ENCODE measurements at regions not wholly inside any gene's neighbourhood (a gene's known extent, or its start where the extent isn't known, plus 50 kb on each side); places are given as distances from the start of the nearest gene placed in this dataset.

GRCh38 chr9:89873801-89874200 lies 269.0 kb downstream of the GADD45G start:
- H3K27ac ChIP-seq, result no peak overlapping the region
- TF ChIP-seq CTCF (IDR thresholded peaks at IDR 0.05; ENCODE audit: low read depth, low read length, missing control alignments), result no peak

GRCh38 chr9:89874351-89875321 lies 269.8 kb downstream of the GADD45G start:
- in situ Hi-C loops (cut with HindIII; ENCODE audit: low pct_ligation_motif_present, low sequenced_read_pairs), result no loop called here
- DNase-seq, result no peak
- H3K4me3 ChIP-seq (ENCODE audit: low read depth, low read length), result no peak overlapping the region
- no peak overlapping the region for H3K27ac ChIP-seq
- no peaks in the 10 kb centered on the region for H3K36me3 ChIP-seq (replicated peaks)
- no peaks in the 10 kb centered on the region for H3K27me3 ChIP-seq (replicated peaks)
- TF ChIP-seq CTCF (IDR thresholded peaks at IDR 0.05; ENCODE audit: low read depth, low read length, missing control alignments), result no peak

More at GRCh38 chr9:89873801-89874200, 269.0 kb downstream of the GADD45G start:
- in situ Hi-C loops (cut with HindIII; ENCODE audit: low pct_ligation_motif_present, low sequenced_read_pairs), result no loop called here
- Histone ChIP-seq H3K36me3 (replicated peaks) (no peaks in the 10 kb centered on the region), H3K4me3 (ENCODE audit: low read depth, low read length) (no peak overlapping the region), H3K27me3 (replicated peaks) (no peaks in the 10 kb centered on the region)
- DNase-seq, result no peak

- DNase-seq, result no peak
- in situ Hi-C loops (cut with HindIII; ENCODE audit: low pct_ligation_motif_present, low sequenced_read_pairs), result no loop called here
- no peak overlapping the region for H3K4me3 ChIP-seq (ENCODE audit: low read depth, low read length)
- H3K27me3 ChIP-seq (replicated peaks), result no peaks in the 10 kb centered on the region
- no peak overlapping the region for H3K27ac ChIP-seq
- no peak for TF ChIP-seq CTCF (IDR thresholded peaks at IDR 0.05; ENCODE audit: low read depth, low read length, missing control alignments)
- H3K36me3 ChIP-seq (replicated peaks), result no peaks in the 10 kb centered on the region
Measured at GRCh38 chr9:89877051-89878002, 272.5 kb downstream of the GADD45G start.

GRCh38 chr9:89878003-89878411 lies 273.2 kb downstream of the GADD45G start:
- in situ Hi-C loops (cut with HindIII; ENCODE audit: low pct_ligation_motif_present, low sequenced_read_pairs), result no loop called here
- no peak for DNase-seq
- H3K36me3 ChIP-seq (replicated peaks), result no peaks in the 10 kb centered on the region
- no peak for TF ChIP-seq CTCF (IDR thresholded peaks at IDR 0.05; ENCODE audit: low read depth, low read length, missing control alignments)
- no peaks in the 10 kb centered on the region for H3K27me3 ChIP-seq (replicated peaks)
- no peak overlapping the region for H3K27ac ChIP-seq
- no peak overlapping the region for H3K4me3 ChIP-seq (ENCODE audit: low read depth, low read length)

- no peak for TF ChIP-seq CTCF (IDR thresholded peaks at IDR 0.05; ENCODE audit: low read depth, low read length, missing control alignments)
- no peak overlapping the region for H3K27ac ChIP-seq
- no peaks in the 10 kb centered on the region for H3K36me3 ChIP-seq (replicated peaks)
- H3K27me3 ChIP-seq (replicated peaks), result no peaks in the 10 kb centered on the region
- DNase-seq, result peak; percentile 12
- no peak overlapping the region for H3K4me3 ChIP-seq (ENCODE audit: low read depth, low read length)
- in situ Hi-C loops (cut with HindIII; ENCODE audit: low pct_ligation_motif_present, low sequenced_read_pairs), result no loop called here
Measured at GRCh38 chr9:89878687-89879086, 273.9 kb downstream of the GADD45G start.

Data from brain microvascular endothelial cell (primary cell).